ENCODE measurements at regions not wholly inside any gene's neighbourhood (a gene's known extent, or its start where the extent isn't known, plus 50 kb on each side); places are given as distances from the start of the nearest gene placed in this dataset.

GRCh38 chr2:145029873-145030272 lies 510.0 kb upstream of the ZEB2 start:
- Histone ChIP-seq H3K36me3 (ENCODE audit: control insufficient read depth in 4 of 4, insufficient read depth in 4 of 4, low read length in 3 of 4) (no peaks in the 10 kb centered on the region), H3K4me1 (ENCODE audit: control extremely low read depth in 1 of 4, control insufficient read depth in 4 of 4, insufficient read depth in 4 of 4, low read length in 3 of 4) (no peaks in the 10 kb centered on the region), H3K4me3 (ENCODE audit: control insufficient read depth in 1 of 7, extremely low read depth in 1 of 7, insufficient read depth in 4 of 7, low read depth in 2 of 7, low read length in 6 of 7) (no peak overlapping the region), H3K9me3 (ENCODE audit: control extremely low read depth in 1 of 5, control insufficient read depth in 4 of 5, insufficient read depth in 2 of 5, low read depth in 1 of 5, low read length in 4 of 5) (peaks cover 0 to 1% (median 0%) of the 10 kb centered on the region in 5 experiments), H3K27me3 (replicated peaks in 2 of 5; ENCODE audit: control insufficient read depth in 4 of 5, insufficient read depth in 5 of 5, low read length in 4 of 5) (no peaks in the 10 kb centered on the region), H3K27ac (ENCODE audit: insufficient read depth in 1 of 2, low read depth in 1 of 2, low read length in 2 of 2, poor library complexity in 1 of 2, severe bottlenecking in 2 of 2) (no peak overlapping the region)
- ChIA-PET CTCF (no interaction called here), POLR2A (no interaction called here)
- no peak for DNase-seq
- 61% methylated on average over 3 of the region's 3 CpGs for WGBS (ENCODE audit: insufficient coverage)

- Histone ChIP-seq H3K27me3 (replicated peaks in 2 of 5; ENCODE audit: control insufficient read depth in 4 of 5, insufficient read depth in 5 of 5, low read length in 4 of 5) (no peaks in the 10 kb centered on the region), H3K27ac (ENCODE audit: insufficient read depth in 1 of 2, low read depth in 1 of 2, low read length in 2 of 2, poor library complexity in 1 of 2, severe bottlenecking in 2 of 2) (no peak overlapping the region), H3K9me3 (ENCODE audit: control extremely low read depth in 1 of 5, control insufficient read depth in 4 of 5, insufficient read depth in 2 of 5, low read depth in 1 of 5, low read length in 4 of 5) (peaks cover 0 to 1% (median 0%) of the 10 kb centered on the region in 5 experiments), H3K36me3 (ENCODE audit: control insufficient read depth in 4 of 4, insufficient read depth in 4 of 4, low read length in 3 of 4) (no peaks in the 10 kb centered on the region), H3K4me3 (ENCODE audit: control insufficient read depth in 1 of 7, extremely low read depth in 1 of 7, insufficient read depth in 4 of 7, low read depth in 2 of 7, low read length in 6 of 7) (no peak overlapping the region), H3K4me1 (ENCODE audit: control extremely low read depth in 1 of 4, control insufficient read depth in 4 of 4, insufficient read depth in 4 of 4, low read length in 3 of 4) (no peaks in the 10 kb centered on the region)
- no CpG with 5 or more reads among the region's 5 CpGs for WGBS (ENCODE audit: insufficient coverage)
- DNase-seq: no peak
- ChIA-PET POLR2A (no interaction called here), CTCF (interaction anchor here (0.8 kb wide), 1 partner anchor 455 kb away, joined by 3 read pairs; no protein-coding TSS in a partner anchor)
Measured at GRCh38 chr2:145029081-145029480, 509.2 kb upstream of the ZEB2 start.

GRCh38 chr2:145028101-145028920 lies 508.4 kb upstream of the ZEB2 start:
- Histone ChIP-seq H3K4me3 (ENCODE audit: control insufficient read depth in 1 of 7, extremely low read depth in 1 of 7, insufficient read depth in 4 of 7, low read depth in 2 of 7, low read length in 6 of 7) (no peak overlapping the region), H3K27ac (ENCODE audit: insufficient read depth in 1 of 2, low read depth in 1 of 2, low read length in 2 of 2, poor library complexity in 1 of 2, severe bottlenecking in 2 of 2) (no peak overlapping the region), H3K4me1 (ENCODE audit: control extremely low read depth in 1 of 4, control insufficient read depth in 4 of 4, insufficient read depth in 4 of 4, low read length in 3 of 4) (no peaks in the 10 kb centered on the region), H3K27me3 (replicated peaks in 2 of 5; ENCODE audit: control insufficient read depth in 4 of 5, insufficient read depth in 5 of 5, low read length in 4 of 5) (no peaks in the 10 kb centered on the region), H3K36me3 (ENCODE audit: control insufficient read depth in 4 of 4, insufficient read depth in 4 of 4, low read length in 3 of 4) (no peaks in the 10 kb centered on the region), H3K9me3 (ENCODE audit: control extremely low read depth in 1 of 5, control insufficient read depth in 4 of 5, insufficient read depth in 2 of 5, low read depth in 1 of 5, low read length in 4 of 5) (peaks cover 0 to 1% (median 0%) of the 10 kb centered on the region in 5 experiments)
- ChIA-PET POLR2A (no interaction called here), CTCF (interaction anchor here (0.6 to 0.8 kb wide), 2 partner anchors 456 to 1032 kb away, joined by 3 read pairs; no protein-coding TSS in a partner anchor)
- whole genome bisulfite sequencing (ENCODE audit: insufficient coverage): 100% methylated on average over 2 of the region's 8 CpGs
- no peak for DNase-seq

DNA sequence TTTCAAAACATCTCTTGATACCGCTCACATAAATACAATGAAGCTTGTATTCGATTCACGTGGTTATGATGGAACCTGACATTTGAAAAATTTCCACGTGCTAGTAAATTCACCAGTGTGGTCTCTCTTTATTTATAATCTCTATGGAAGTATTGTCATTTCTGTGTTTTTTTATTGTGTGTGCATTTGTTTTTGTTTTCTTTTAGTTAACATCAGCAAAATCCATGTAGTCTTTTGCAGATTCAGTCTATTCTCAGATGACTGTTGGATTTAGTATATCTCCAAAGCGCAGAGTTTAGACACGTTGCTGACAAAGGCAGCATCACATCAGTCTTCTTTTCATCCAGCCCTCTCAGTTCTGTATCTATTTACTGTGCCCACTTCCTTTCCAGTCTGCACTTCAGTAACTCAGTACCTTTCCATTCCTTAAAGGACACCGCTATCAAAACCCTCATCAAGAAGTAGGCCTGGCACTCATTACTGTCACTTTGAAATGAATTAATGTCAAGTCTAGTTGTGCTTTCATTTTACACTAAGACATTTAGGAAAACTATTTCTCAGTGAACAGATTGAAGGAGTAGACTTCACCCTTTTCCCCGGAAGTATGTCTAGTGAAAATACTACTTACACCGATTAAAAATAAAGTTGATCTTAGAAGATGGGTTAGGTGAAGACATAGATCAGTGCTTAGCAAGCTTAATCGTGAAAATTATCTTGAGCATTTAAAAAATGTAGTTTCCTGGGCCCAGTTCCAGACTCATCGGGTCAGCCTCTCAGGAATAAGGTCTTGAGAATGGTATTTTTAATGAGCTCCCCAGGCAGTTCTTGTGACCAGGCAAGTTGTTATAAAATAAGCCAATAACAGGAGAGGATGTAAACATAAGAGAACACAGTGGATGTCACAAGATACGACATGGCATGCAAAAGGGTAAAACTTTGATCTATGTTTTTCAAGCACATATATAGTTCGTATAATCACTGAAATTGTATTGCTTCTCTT lies 506.8 kb upstream of the ZEB2 start:
- CTCF ChIA-PET: no interaction called here
- no peak for DNase-seq
- Histone ChIP-seq H3K27me3 (replicated peaks in 2 of 5; ENCODE audit: control insufficient read depth in 4 of 5, insufficient read depth in 5 of 5, low read length in 4 of 5) (no peaks in the 10 kb centered on the region), H3K4me3 (ENCODE audit: control insufficient read depth in 1 of 7, extremely low read depth in 1 of 7, insufficient read depth in 4 of 7, low read depth in 2 of 7, low read length in 6 of 7) (no peak overlapping the region), H3K27ac (ENCODE audit: insufficient read depth in 1 of 2, low read depth in 1 of 2, low read length in 2 of 2, poor library complexity in 1 of 2, severe bottlenecking in 2 of 2) (no peak overlapping the region), H3K36me3 (ENCODE audit: control insufficient read depth in 4 of 4, insufficient read depth in 4 of 4, low read length in 3 of 4) (no peaks in the 10 kb centered on the region), H3K4me1 (ENCODE audit: control extremely low read depth in 1 of 4, control insufficient read depth in 4 of 4, insufficient read depth in 4 of 4, low read length in 3 of 4) (no peaks in the 10 kb centered on the region), H3K9me3 (ENCODE audit: control extremely low read depth in 1 of 5, control insufficient read depth in 4 of 5, insufficient read depth in 2 of 5, low read depth in 1 of 5, low read length in 4 of 5) (no peaks in the 10 kb centered on the region)
- POLR2A ChIA-PET: no interaction called here
- WGBS (ENCODE audit: insufficient coverage): 98% methylated on average over 7 of the region's 13 CpGs

- H3K36me3 ChIP-seq (ENCODE audit: control insufficient read depth in 4 of 4, insufficient read depth in 4 of 4, low read length in 3 of 4): no peaks in the 10 kb centered on the region
- POLR2A ChIA-PET: interaction anchor here (0.6 kb wide), 1 partner anchor 129 kb away, joined by 4 read pairs; no protein-coding TSS in a partner anchor
Measured at GRCh38 chr2:145025382-145025781, 505.5 kb upstream of the ZEB2 start.

GRCh38 chr2:145023334-145023934 lies 503.5 kb upstream of the ZEB2 start:
- DNase-seq: no peak
- Histone ChIP-seq H3K27ac (ENCODE audit: insufficient read depth in 1 of 2, low read depth in 1 of 2, low read length in 2 of 2, poor library complexity in 1 of 2, severe bottlenecking in 2 of 2) (no peak overlapping the region), H3K36me3 (ENCODE audit: control insufficient read depth in 4 of 4, insufficient read depth in 4 of 4, low read length in 3 of 4) (no peaks in the 10 kb centered on the region), H3K9me3 (ENCODE audit: control extremely low read depth in 1 of 5, control insufficient read depth in 4 of 5, insufficient read depth in 2 of 5, low read depth in 1 of 5, low read length in 4 of 5) (no peaks in the 10 kb centered on the region), H3K4me3 (ENCODE audit: control insufficient read depth in 1 of 7, extremely low read depth in 1 of 7, insufficient read depth in 4 of 7, low read depth in 2 of 7, low read length in 6 of 7) (no peak overlapping the region), H3K27me3 (replicated peaks in 2 of 5; ENCODE audit: control insufficient read depth in 4 of 5, insufficient read depth in 5 of 5, low read length in 4 of 5) (no peaks in the 10 kb centered on the region), H3K4me1 (ENCODE audit: control extremely low read depth in 1 of 4, control insufficient read depth in 4 of 4, insufficient read depth in 4 of 4, low read length in 3 of 4) (no peaks in the 10 kb centered on the region)
- 100% methylated on average over 3 of the region's 3 CpGs for WGBS (ENCODE audit: insufficient coverage)
- ChIA-PET CTCF (no interaction called here), POLR2A (no interaction called here)

More at GRCh38 chr2:145025382-145025781, 505.5 kb upstream of the ZEB2 start:
- DNase-seq: no peak
- H3K27me3 ChIP-seq (replicated peaks in 2 of 5; ENCODE audit: control insufficient read depth in 4 of 5, insufficient read depth in 5 of 5, low read length in 4 of 5): no peaks in the 10 kb centered on the region
- H3K4me3 ChIP-seq (ENCODE audit: control insufficient read depth in 1 of 7, extremely low read depth in 1 of 7, insufficient read depth in 4 of 7, low read depth in 2 of 7, low read length in 6 of 7): no peak overlapping the region
- WGBS (ENCODE audit: insufficient coverage): 100% methylated on average over 1 of the region's 1 CpG
- no peak overlapping the region for H3K27ac ChIP-seq (ENCODE audit: insufficient read depth in 1 of 2, low read depth in 1 of 2, low read length in 2 of 2, poor library complexity in 1 of 2, severe bottlenecking in 2 of 2)
- no peaks in the 10 kb centered on the region for H3K9me3 ChIP-seq (ENCODE audit: control extremely low read depth in 1 of 5, control insufficient read depth in 4 of 5, insufficient read depth in 2 of 5, low read depth in 1 of 5, low read length in 4 of 5)
- CTCF ChIA-PET: no interaction called here
- no peaks in the 10 kb centered on the region for H3K4me1 ChIP-seq (ENCODE audit: control extremely low read depth in 1 of 4, control insufficient read depth in 4 of 4, insufficient read depth in 4 of 4, low read length in 3 of 4)

Data from common myeloid progenitor, CD34-positive (primary cell).